OCI-LY3 (cell line): ENCODE measurements at regions not wholly inside any gene's neighbourhood (a gene's known extent, or its start where the extent isn't known, plus 50 kb on each side); places are given as distances from the start of the nearest gene placed in this dataset.

Experiments
- H2AFZ ChIP-seq: fragments of 200-600, 300-600 bp; shearing (Covaris generic); 2 replicates; pipeline ENCODE4 v1.6.0; 2014; ENCODE audit warnings: antibody characterized with exemption, low read depth, low read length
- H3K27ac ChIP-seq: fragments of 200-600, 300-600 bp; sonication (generic); 2 replicates; pipeline ENCODE4 v1.5.1; 2014; ENCODE audit warnings: mild to moderate bottlenecking, low read length, moderate library complexity, mixed read lengths
- H3K27me3 ChIP-seq: fragments of 200-600, 300-600 bp; sonication (generic); 2 replicates; pipeline ENCODE4 v1.6.1; 2014; ENCODE audit warnings: low read depth, low read length, mixed read lengths
- H3K36me3 ChIP-seq: fragments of 200-600, 300-600 bp; sonication (generic); replicated peaks from 2 replicates; pipeline ENCODE3; 2014; ENCODE audit warnings: low read depth, low read length, mixed read lengths
- H3K4me1 ChIP-seq: fragments of 300-600, 200-600 bp; sonication (generic); 2 replicates; pipeline ENCODE4 v1.6.1; 2014; ENCODE audit warnings: low read length, mixed read lengths
- H3K4me2 ChIP-seq: fragments of 200-600, 300-600 bp; sonication (generic); 2 replicates; pipeline ENCODE4 v1.6.1; 2014; ENCODE audit warnings: low read length, mixed read lengths
- H3K4me3 ChIP-seq: fragments of 300-600, 200-600 bp; sonication (generic); 2 replicates; pipeline ENCODE4 v1.5.1; 2014; ENCODE audit warnings: antibody characterized with exemption, mild to moderate bottlenecking, low read length, moderate library complexity
- H3K79me2 ChIP-seq: fragments of 300-600, 200-600 bp; shearing (Covaris generic); 2 replicates; pipeline ENCODE4 v1.6.1; 2014; ENCODE audit warnings: mild to moderate bottlenecking, low read length, mixed read lengths
- H3K9ac ChIP-seq: fragments of 300-600, 200-600 bp; shearing (Covaris generic); 2 replicates; pipeline ENCODE4 v1.6.0; 2014; ENCODE audit warnings: mild to moderate bottlenecking, low read length, moderate library complexity
- H3K9me3 ChIP-seq: fragments of 200-600, 300-600 bp; shearing (Covaris generic); 2 replicates; pipeline ENCODE4 v1.6.1; 2014; ENCODE audit warnings: low read length, mixed read lengths; ENCODE audit not compliant: insufficient read depth
- H4K20me1 ChIP-seq: fragments of 200-600, 300-600 bp; sonication (generic); 2 replicates; pipeline ENCODE4 v1.6.1; 2016; ENCODE audit warnings: low read length, mixed read lengths; ENCODE audit not compliant: insufficient read depth
- CTCF ChIP-seq: fragments of 200-600, 300-600 bp; sonication (generic); IDR thresholded peaks from 2 replicates; pipeline ENCODE4 v1.5.1; 2014; ENCODE audit warnings: antibody characterized with exemption, low read length, low read depth
- EZH2phosphoT487 ChIP-seq: fragments of 200-600 bp; shearing (Covaris generic); IDR thresholded peaks from 2 replicates; pipeline ENCODE4 v1.6.1; 2018; ENCODE audit warnings: antibody characterized with exemption, mixed run types, low read depth

- Histone ChIP-seq H3K27me3 (no peaks in the 10 kb centered on the region), H3K79me2 (no peaks in the 10 kb centered on the region), H3K9ac (no peak overlapping the region), H3K27ac (no peak overlapping the region), H3K4me1 (no peaks in the 10 kb centered on the region), H3K36me3 (no peaks in the 10 kb centered on the region), H4K20me1 (no peaks in the 10 kb centered on the region), H2AFZ (no peak overlapping the region), H3K4me3 (no peak overlapping the region), H3K4me2 (no peak overlapping the region), H3K9me3 (no peaks in the 10 kb centered on the region)
- TF ChIP-seq EZH2phosphoT487 (no peak), CTCF (no peak)
These were observed 317.8 kb downstream of the FGF9 start for GRCh38 chr13:21988624-21989023.

- Histone ChIP-seq H3K4me2 (no peak overlapping the region), H3K36me3 (no peaks in the 10 kb centered on the region), H2AFZ (no peak overlapping the region), H3K79me2 (no peaks in the 10 kb centered on the region), H3K27ac (no peak overlapping the region), H4K20me1 (no peaks in the 10 kb centered on the region), H3K9ac (no peak overlapping the region), H3K27me3 (no peaks in the 10 kb centered on the region), H3K9me3 (no peaks in the 10 kb centered on the region), H3K4me1 (no peaks in the 10 kb centered on the region), H3K4me3 (no peak overlapping the region)
- no peak for TF ChIP-seq EZH2phosphoT487
- TF ChIP-seq CTCF: no peak
These were observed 325.2 kb downstream of the FGF9 start for GRCh38 chr13:21996049-21996448.

DNA sequence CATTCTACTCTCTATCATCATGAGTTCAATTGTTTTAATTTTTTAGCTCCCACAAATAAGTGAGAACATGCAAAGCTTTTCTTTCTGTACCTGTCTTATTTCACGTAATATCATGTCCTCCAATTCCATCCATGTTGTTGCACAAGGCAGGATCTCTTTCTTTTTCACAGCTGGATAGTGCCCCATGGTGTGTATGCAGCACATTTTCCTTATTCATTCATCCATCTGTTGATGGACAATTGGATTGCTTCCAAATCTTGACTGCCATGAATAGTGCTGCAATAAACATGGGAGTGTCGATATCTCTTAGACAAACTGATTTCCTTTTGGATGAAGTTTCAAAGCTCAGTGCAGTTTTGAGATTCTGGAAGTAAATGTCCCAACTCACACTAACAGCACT lies 326.9 kb downstream of the FGF9 start:
- Histone ChIP-seq H2AFZ (no peak overlapping the region), H3K4me2 (no peak overlapping the region), H3K36me3 (no peaks in the 10 kb centered on the region), H3K27ac (no peak overlapping the region), H3K27me3 (no peaks in the 10 kb centered on the region), H3K9ac (no peak overlapping the region), H3K4me1 (no peaks in the 10 kb centered on the region), H3K79me2 (no peaks in the 10 kb centered on the region), H3K9me3 (no peaks in the 10 kb centered on the region), H3K4me3 (no peak overlapping the region), H4K20me1 (no peaks in the 10 kb centered on the region)
- TF ChIP-seq CTCF: no peak
- TF ChIP-seq EZH2phosphoT487: no peak

GRCh38 chr13:21998279-21998990 lies 327.6 kb downstream of the FGF9 start:
- no peak overlapping the region for H3K27ac ChIP-seq
- no peak overlapping the region for H3K4me3 ChIP-seq
- H3K4me2 ChIP-seq: no peak overlapping the region
- no peaks in the 10 kb centered on the region for H3K79me2 ChIP-seq
- H4K20me1 ChIP-seq: no peaks in the 10 kb centered on the region
- H3K9ac ChIP-seq: no peak overlapping the region
- H3K9me3 ChIP-seq: no peaks in the 10 kb centered on the region
- no peaks in the 10 kb centered on the region for H3K27me3 ChIP-seq
- no peaks in the 10 kb centered on the region for H3K36me3 ChIP-seq
- H3K4me1 ChIP-seq: no peaks in the 10 kb centered on the region
- TF ChIP-seq EZH2phosphoT487: no peak
- no peak for TF ChIP-seq CTCF
- no peak overlapping the region for H2AFZ ChIP-seq
